ENCODE measurements at regions not wholly inside any gene's neighbourhood (a gene's known extent, or its start where the extent isn't known, plus 50 kb on each side); places are given as distances from the start of the nearest gene placed in this dataset.

GRCh38 chr7:50155755-50156154 is 62.7 kb upstream of the ZPBP start:
- no peak for TF ChIP-seq CTCF (IDR thresholded peaks at IDR 0.05)
- TF ChIP-seq POLR2A (IDR thresholded peaks at IDR 0.05): no peak
